HAP-1 (cell line): ENCODE measurements at regions not wholly inside any gene's neighbourhood (a gene's known extent, or its start where the extent isn't known, plus 50 kb on each side); places are given as distances from the start of the nearest gene placed in this dataset.
A peak's percentile ranks its signal among the peaks of the same experiment; 100 is the strongest.

Experiments
- DNase-seq, 2 experiments: peaks; one replicate each; pipeline ENCODE4 v3.0.0-alpha.2; 2016 to 2020; ENCODE audit warnings: low spot score in 2 of 2
- H3K27me3 ChIP-seq: fragments of 250-450 bp; sonication (Bioruptor Pico); 2 replicates; pipeline ENCODE4 v1.5.1; 2020; ENCODE audit warnings: low read depth, mild to moderate bottlenecking, moderate library complexity
- H3K36me3 ChIP-seq: fragments of 250-450 bp; sonication (Bioruptor Pico); replicated peaks from 2 replicates; pipeline ENCODE4 v1.5.1; 2020; ENCODE audit warnings: mild to moderate bottlenecking
- H3K4me1 ChIP-seq: fragments of 250-450 bp; sonication (Bioruptor Pico); 2 replicates; pipeline ENCODE4 v1.5.1; 2020; ENCODE audit warnings: mild to moderate bottlenecking
- H3K4me3 ChIP-seq: fragments of 250-450 bp; sonication (Bioruptor Pico); 2 replicates; pipeline ENCODE4 v1.5.1; 2020; ENCODE audit warnings: mild to moderate bottlenecking, moderate library complexity
- H3K9me3 ChIP-seq: fragments of 250-450 bp; sonication (Bioruptor Pico); 2 replicates; pipeline ENCODE4 v1.5.1; 2020; ENCODE audit warnings: mild to moderate bottlenecking, moderate library complexity
- in situ Hi-C: fragments of 300-500 bp; cut with MboI; formaldehyde crosslinking; loops from 3 replicates; pipeline ENCODE4 v1.14.3; 2020; ENCODE audit warnings: low sequenced_read_pairs, inconsistent platforms, mixed read lengths

DNA sequence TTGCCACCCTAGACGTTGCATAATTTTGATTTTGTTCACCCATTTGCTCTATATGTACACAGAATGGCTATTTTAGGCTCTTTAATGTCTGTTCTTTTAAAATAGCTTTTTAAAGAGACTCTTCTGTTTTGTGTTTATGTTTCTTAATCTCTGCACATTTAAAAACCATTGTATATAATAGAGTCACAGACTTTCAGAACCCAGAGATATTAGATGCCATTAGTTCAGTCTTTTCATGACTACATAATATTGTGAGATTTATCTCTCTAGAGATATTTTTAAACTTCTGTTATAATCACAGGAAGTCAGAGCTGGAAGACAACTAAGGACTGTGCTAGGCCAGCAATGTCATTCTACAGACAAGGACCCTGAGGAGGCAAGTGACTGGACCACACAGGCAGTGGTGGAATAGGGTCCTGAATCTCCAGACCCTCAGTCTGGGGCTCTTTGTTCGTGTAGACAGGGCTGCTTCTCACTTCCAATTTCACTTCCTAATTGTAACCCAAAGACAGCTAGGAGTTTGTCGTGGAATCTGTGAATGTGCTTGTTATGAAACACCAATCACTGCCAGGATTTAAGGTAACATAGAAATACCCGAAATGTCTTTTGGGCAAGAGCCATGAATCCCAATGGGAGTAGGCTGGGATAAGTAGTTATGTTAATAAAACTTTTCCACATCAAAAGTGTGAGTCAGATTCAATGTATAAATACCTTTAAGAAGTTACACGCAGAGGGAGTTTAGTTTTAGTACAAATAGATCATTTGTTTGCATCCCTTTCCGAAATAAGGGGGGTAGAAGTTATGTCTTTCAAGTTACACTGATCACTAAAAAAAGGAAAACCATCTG lies 165.2 kb upstream of the ROPN1 start:
- DNase-seq: no peak
- H3K4me3 ChIP-seq: no peak overlapping the region
- H3K27me3 ChIP-seq: no peaks in the 10 kb centered on the region
- H3K36me3 ChIP-seq: no peaks in the 10 kb centered on the region
- in situ Hi-C loops: no loop called here
- H3K9me3 ChIP-seq: no peaks in the 10 kb centered on the region
- peaks cover 14% of the 10 kb centered on the region for H3K4me1 ChIP-seq

DNA sequence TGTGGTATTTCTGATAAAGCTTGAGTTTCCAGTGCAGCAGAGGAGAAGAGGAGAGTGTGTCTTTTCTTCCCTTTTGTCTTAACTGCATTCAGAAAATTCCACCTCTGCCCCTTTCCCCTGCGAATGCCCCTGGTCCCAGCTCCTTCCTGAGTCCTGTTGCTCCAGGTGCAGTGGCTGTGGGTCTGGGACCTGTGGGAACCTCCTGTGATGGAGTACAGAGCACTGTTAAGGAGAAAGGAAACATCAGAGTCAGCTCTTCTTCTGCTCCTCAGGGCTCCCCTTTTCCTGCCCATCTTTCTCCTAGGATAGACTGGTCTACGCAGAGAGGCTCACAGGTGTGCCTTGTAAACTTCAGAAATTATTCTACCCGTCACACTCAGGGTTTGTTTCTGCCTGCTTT lies 165.8 kb upstream of the ROPN1 start:
- no peaks in the 10 kb centered on the region for H3K9me3 ChIP-seq
- in situ Hi-C loops: no loop called here
- DNase-seq: no peak
- H3K27me3 ChIP-seq: no peaks in the 10 kb centered on the region
- H3K4me1 ChIP-seq: peaks cover 14% of the 10 kb centered on the region
- H3K4me3 ChIP-seq: no peak overlapping the region
- H3K36me3 ChIP-seq: no peaks in the 10 kb centered on the region

DNA sequence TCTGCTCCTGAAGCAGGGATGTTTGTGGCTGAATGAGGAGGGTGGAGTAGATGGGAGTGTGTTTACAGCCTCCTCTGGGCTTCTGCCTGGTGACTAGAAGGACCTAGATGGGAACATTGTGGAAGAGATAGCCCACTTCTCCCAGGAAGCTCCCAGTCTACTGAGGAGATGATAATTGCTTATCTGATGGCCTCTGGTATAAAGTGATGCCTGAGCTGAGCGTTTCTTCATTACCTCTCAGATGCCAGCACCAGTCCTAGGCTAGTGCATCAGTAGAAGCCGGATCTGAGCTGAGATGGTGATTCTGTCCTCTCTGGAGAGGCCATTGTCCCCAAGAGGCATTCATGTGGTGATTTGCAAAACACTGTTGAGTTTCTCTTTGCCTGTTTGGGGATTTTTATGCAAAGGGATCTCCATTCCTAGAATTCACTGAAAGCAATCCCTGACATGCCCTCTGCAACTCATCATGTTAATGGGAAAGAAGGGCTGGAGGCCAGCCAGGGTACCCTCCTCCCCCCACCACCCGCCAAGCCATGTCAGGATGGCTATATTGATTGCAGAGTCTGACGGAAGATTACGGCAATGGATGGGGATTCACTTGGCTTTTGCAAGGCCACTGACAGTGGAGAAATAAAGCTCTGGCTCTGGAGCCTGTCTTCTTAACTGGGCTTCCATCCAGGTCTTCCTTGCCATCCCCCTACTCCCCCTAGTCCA lies 166.4 kb upstream of the ROPN1 start:
- Histone ChIP-seq H3K36me3 (no peaks in the 10 kb centered on the region), H3K4me3 (no peak overlapping the region), H3K27me3 (no peaks in the 10 kb centered on the region), H3K9me3 (no peaks in the 10 kb centered on the region), H3K4me1 (peaks cover 14% of the 10 kb centered on the region)
- in situ Hi-C loops: no loop called here
- peak; percentile 81 to 86 for DNase-seq

DNA sequence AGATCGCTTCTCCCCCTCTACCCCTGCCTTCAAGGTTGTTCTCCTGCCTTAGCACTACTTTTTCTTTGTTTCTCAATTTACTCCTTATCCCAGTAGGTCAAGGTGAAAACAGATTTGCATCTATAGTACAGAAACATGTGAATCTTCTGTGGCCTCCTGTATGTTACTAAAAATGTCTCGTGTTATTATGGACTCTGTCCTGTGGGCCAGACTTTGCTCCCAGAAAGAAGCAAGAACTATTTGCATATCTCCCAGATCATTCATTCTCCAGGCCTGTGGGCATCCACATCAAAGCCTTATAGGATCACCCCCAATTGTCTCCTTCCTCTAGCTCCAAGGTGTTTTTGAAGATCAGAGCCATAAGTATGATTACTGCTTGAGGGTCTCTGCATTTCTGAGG lies 169.5 kb upstream of the ROPN1 start:
- H3K9me3 ChIP-seq: no peaks in the 10 kb centered on the region
- in situ Hi-C loops: no loop called here
- H3K27me3 ChIP-seq: no peaks in the 10 kb centered on the region
- no peaks in the 10 kb centered on the region for H3K36me3 ChIP-seq
- peaks cover 14% of the 10 kb centered on the region for H3K4me1 ChIP-seq
- H3K4me3 ChIP-seq: no peak overlapping the region
- DNase-seq: no peak

DNA sequence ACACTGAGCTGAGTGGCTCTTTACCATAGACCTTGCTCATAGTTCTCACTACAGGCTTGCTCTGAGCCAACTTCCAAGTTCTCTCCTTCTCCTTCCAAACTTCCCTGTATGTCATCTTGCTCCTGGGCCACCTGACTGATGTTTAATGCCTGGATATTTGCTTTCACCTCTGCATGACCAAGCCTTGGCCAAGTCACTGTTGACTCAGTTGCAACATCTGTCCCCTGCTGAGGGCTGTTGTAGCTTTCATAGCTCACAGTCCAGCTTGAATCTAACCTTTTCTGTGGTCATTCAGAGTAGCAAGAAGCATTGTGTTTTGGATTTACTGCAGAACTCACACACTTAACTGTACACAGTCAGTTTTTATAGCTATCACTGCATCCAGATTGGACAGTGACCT lies 171.8 kb upstream of the ROPN1 start:
- Histone ChIP-seq H3K36me3 (no peaks in the 10 kb centered on the region), H3K27me3 (no peaks in the 10 kb centered on the region), H3K4me3 (no peak overlapping the region), H3K4me1 (peaks cover 2% of the 10 kb centered on the region), H3K9me3 (no peaks in the 10 kb centered on the region)
- in situ Hi-C loops: no loop called here
- no peak for DNase-seq

DNA sequence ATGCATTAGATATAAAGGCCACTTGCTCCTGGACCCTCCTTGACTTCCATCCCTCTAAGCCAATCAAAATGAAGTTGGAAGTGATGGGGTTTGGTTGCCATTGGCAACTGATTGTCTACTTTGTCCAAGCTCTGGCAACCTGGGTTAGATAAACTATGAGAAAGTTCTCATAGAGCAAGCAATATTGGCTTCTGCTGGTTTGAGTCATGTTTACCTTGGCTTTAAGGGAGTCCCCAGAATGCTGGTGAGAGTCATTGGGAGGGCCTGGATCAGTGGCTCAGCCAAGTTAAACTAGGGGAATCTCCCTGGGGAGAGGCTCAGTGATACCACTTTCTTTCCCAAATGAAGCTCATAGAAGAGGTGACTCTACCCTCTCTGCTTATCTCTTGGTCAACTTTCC lies 176.3 kb upstream of the ROPN1 start:
- no peaks in the 10 kb centered on the region for H3K36me3 ChIP-seq
- no peak overlapping the region for H3K4me3 ChIP-seq
- in situ Hi-C loops: no loop called here
- no peaks in the 10 kb centered on the region for H3K27me3 ChIP-seq
- H3K4me1 ChIP-seq: no peaks in the 10 kb centered on the region
- H3K9me3 ChIP-seq: no peaks in the 10 kb centered on the region
- DNase-seq: no peak

DNA sequence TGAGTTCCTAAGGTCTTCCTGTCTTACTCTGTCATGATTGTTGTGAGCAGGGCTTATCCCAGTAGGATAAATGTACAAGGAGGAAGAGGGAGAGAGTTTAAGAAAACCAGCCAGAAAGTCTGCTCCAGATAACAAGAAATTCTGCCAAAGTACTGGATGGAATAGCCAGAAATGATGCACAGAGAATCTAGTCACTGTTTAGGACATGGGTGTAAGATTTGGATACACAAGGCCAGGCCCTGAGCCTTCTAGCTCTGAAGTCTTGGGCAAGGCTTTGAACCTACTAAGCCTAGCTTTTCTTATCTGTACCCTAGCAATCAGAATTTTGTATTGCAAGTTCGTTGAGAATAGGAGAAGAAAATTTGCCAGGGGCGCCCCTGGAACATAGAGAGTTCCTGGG lies 180.4 kb upstream of the ROPN1 start:
- in situ Hi-C loops: no loop called here
- no peaks in the 10 kb centered on the region for H3K36me3 ChIP-seq
- H3K27me3 ChIP-seq: no peaks in the 10 kb centered on the region
- H3K4me3 ChIP-seq: no peak overlapping the region
- no peaks in the 10 kb centered on the region for H3K4me1 ChIP-seq
- H3K9me3 ChIP-seq: no peaks in the 10 kb centered on the region
- DNase-seq: no peak

DNA sequence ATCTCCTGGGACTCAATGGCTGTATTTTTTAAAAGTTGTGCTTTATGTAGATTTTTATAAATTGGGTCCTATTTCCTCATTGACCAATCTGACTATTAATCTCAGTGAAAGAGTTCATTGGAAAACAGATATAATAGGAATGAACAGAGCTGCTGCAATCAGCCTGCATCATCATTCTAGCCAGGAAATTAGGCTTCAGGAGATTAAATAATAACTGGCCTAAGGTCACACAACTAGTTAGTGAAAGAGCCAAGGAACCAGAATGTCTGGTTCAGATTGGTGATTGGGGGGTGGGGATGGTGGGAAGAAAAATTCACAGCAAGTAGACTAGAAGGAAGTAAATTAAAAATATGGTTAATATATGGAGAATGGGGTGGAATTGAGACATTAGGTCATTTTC lies 180.9 kb upstream of the ROPN1 start:
- Histone ChIP-seq H3K4me1 (no peaks in the 10 kb centered on the region), H3K4me3 (no peak overlapping the region), H3K9me3 (no peaks in the 10 kb centered on the region), H3K36me3 (no peaks in the 10 kb centered on the region), H3K27me3 (no peaks in the 10 kb centered on the region)
- in situ Hi-C loops: no loop called here
- no peak for DNase-seq

DNA sequence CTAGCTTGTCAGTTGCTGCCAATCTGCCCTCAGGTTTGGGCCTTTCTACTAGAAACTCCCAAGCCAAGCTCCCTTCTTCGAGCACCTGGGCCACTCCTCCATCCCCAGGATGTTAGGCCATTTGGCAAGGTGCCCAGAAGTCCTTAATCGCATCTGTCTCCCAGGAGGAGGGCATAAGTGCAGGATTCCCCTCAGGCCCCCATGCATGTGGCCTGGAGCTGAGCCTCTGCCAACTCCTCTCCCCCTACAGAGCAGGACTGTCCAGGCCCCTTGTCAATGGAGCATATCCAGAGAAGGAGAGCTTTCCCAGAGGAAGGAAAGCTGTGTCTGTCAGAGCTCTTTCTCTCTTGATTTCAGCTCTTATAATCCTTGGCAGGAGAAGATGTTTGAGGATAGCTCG lies 182.6 kb upstream of the ROPN1 start:
- no peak overlapping the region for H3K4me3 ChIP-seq
- in situ Hi-C loops: no loop called here

DNA sequence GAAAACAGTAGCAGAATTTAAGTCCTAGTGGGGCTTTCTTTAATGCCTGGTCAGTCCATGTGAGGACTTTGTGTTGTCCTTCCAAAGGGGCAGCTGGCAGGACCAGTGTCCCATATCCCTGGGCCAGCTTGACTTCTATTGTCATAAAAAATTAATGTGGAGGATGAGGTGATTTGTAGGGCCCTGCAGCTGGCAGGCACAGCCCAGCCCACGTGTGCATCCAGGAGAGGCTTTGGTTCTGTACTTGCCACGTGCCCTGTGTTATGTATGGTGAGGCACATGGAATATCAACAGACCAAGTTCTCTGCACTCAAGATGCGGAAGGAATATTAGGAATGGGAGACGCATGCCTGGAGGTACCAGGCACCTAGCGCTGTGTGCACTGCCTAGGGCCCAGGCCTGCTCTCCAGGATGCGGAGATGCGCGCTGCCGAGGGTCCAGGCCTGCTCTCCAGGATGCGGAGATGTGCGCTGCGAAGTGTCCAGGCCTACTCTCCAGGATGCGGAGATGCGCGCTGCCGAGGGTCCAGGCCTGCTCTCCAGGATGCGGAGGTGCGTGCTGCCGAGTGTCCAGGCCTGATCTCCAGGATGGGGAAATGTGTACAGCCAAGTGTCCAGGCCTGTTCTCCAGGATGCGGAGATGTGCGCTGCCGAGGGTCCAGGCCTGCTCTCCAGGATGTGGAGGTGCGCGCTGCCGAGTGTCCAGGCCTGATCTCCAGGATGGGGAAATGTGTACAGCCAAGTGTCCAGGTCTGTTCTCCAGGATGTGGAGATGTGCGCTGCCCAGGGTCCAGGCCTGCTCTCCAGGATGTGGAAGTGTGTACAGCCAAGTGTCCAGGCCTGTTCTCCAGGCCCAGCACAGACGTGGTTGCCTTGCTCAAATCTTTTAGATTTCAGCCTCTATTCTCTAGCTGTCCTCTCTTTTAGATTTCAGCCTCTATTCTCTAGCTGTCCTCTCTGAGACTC lies 183.3 kb upstream of the ROPN1 start:
- no peak overlapping the region for H3K4me3 ChIP-seq
- no peaks in the 10 kb centered on the region for H3K4me1 ChIP-seq
- no peak for DNase-seq
- in situ Hi-C loops: no loop called here
- no peaks in the 10 kb centered on the region for H3K9me3 ChIP-seq
- H3K36me3 ChIP-seq: no peaks in the 10 kb centered on the region
- no peaks in the 10 kb centered on the region for H3K27me3 ChIP-seq

More for the DNA sequence above, 182.6 kb upstream of the ROPN1 start:
- Histone ChIP-seq H3K4me1 (no peaks in the 10 kb centered on the region), H3K9me3 (no peaks in the 10 kb centered on the region), H3K27me3 (no peaks in the 10 kb centered on the region), H3K36me3 (no peaks in the 10 kb centered on the region)
- DNase-seq: peak in 1 of 2 experiments; percentile 36

DNA sequence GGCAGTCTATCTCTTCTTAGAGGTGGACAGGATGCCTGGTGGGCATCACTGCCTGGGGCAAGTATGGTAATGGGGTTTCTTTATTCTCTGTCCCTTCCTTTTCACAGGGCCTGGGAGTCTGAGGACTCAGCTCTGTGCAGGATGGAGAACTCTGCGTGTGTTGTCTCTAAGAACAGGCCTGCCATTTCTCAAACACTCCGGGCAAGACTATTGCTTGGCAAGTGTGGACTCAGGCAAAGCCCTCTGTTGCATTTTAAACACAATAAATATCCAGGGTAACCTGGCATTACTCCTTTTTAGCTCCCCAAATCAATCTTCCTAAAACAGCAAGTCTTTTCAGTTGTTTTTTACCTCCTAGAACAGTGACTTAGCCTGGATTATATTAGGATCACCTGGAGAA lies 185.1 kb upstream of the ROPN1 start:
- H3K4me1 ChIP-seq: no peaks in the 10 kb centered on the region
- H3K4me3 ChIP-seq: no peak overlapping the region
- H3K27me3 ChIP-seq: no peaks in the 10 kb centered on the region
- no peaks in the 10 kb centered on the region for H3K9me3 ChIP-seq
- H3K36me3 ChIP-seq: no peaks in the 10 kb centered on the region
- no peak for DNase-seq
- in situ Hi-C loops: no loop called here

DNA sequence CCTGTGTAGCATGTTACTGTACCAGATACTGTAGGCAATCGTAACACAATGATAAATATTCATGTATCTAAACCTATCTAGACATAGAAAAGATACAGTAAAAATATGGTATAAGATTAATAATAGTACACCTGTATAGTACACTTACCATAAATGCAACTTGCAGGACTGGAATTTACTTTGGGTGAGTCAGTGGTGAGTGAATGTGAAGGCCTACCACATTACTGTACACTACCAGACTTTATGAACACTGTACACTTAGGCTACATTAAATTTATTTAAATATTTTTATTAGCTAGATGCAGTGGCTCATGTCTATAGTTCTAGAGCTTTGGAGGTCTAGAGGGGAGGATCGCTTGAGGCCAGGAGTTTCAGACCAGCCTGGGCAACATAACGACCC lies 186.6 kb upstream of the ROPN1 start:
- H3K4me3 ChIP-seq: no peak overlapping the region
- in situ Hi-C loops: no loop called here
- DNase-seq: no peak

DNA sequence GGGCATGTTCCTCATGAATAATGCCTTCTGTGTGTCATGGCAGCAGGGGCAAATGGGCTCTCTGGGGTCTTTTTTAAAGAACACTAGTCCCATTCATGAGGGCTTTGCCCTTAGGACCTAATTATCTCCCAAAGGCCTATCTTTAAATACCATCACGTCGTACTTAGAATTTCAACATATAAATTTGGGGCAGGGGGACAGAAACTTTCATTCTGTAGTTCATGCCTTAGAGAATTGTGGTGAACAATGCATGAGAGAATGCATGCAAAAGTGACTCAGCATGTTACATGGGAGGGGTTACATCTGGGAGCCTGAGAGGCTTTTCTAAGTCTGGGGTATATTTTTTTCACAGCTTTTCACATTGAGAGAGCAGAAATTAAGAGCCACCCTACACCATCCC lies 208.5 kb upstream of the ROPN1 start:
- DNase-seq: no peak
- Histone ChIP-seq H3K4me3 (no peak overlapping the region), H3K27me3 (no peaks in the 10 kb centered on the region), H3K4me1 (peaks cover 9% of the 10 kb centered on the region), H3K36me3 (no peaks in the 10 kb centered on the region; the same call in 1 of the 2 replicates), H3K9me3 (no peaks in the 10 kb centered on the region)
- in situ Hi-C loops: no loop called here

More for the DNA sequence above, 186.6 kb upstream of the ROPN1 start:
- Histone ChIP-seq H3K9me3 (no peaks in the 10 kb centered on the region), H3K27me3 (no peaks in the 10 kb centered on the region), H3K36me3 (no peaks in the 10 kb centered on the region), H3K4me1 (no peaks in the 10 kb centered on the region)
